Stomach (tissue), 8 donors: ENCODE measurements at regions not wholly inside any gene's neighbourhood (a gene's known extent, or its start where the extent isn't known, plus 50 kb on each side); places are given as distances from the start of the nearest gene placed in this dataset.

Experiments used
- DNase-seq, 2 donors: peaks; one replicate each; pipeline versions ENCODE4 v3.0.0 to v3.0.0-alpha.2; 2013 to 2019
- H3K27ac ChIP-seq, 5 donors: fragments of 200-600 bp in 4 of 5; sonication (generic) in 4 of 5; one replicate each; pipeline ENCODE4 v1.5.1; 2013 to 2019; ENCODE audit warnings: mild to moderate bottlenecking in 1 of 5, moderate library complexity in 1 of 5
- H3K27me3 ChIP-seq, 3 donors: fragments of 200-600 bp; sonication (generic); one replicate each; pipeline ENCODE4 v1.5.1; 2017 to 2019; ENCODE audit warnings: mixed run types in 1 of 3
- H3K36me3 ChIP-seq, 4 donors: fragments of 200-600 bp; sonication (generic); 1 replicate in 3 of 4; 2 replicates in 1 of 4; pipeline ENCODE4 v1.5.1; 2016 to 2019
- H3K4me1 ChIP-seq, 4 donors: fragments of 200-600 bp; sonication (generic); one replicate each; pipeline ENCODE4 v1.5.1; 2016 to 2019
- H3K4me3 ChIP-seq, 4 donors: fragments of 200-600 bp; sonication (generic) in 3 of 4; one replicate each; pipeline ENCODE4 v1.5.1; 2016 to 2019; ENCODE audit warnings: mild to moderate bottlenecking in 1 of 4
- H3K9me3 ChIP-seq, 4 donors: fragments of 200-600 bp; sonication (generic); one replicate each; pipeline ENCODE4 v1.5.1; 2016 to 2019
- CTCF ChIP-seq, 7 experiments: fragments of 450-650 bp in 4 of 7; fragments of 200-600 bp in 3 of 7; sonication (generic) in 3 of 7; IDR thresholded peaks; one replicate each; pipeline ENCODE4 v1.5.1; 2016 to 2019; ENCODE audit warnings: antibody characterized with exemption in 7 of 7, control low read depth in 2 of 7, mild to moderate bottlenecking in 1 of 7
- EP300 ChIP-seq: sonication (generic); formaldehyde crosslinking; IDR thresholded peaks from one replicate; pipeline ENCODE4 v1.6.1; 2017; ENCODE audit warnings: antibody characterized with exemption
- POLR2A ChIP-seq, 4 donors: fragments of 450-650 bp; IDR thresholded peaks; one replicate each; pipeline ENCODE4 v1.6.1; 2016; ENCODE audit warnings: antibody characterized with exemption in 4 of 4, control low read depth in 2 of 4, mild to moderate bottlenecking in 1 of 4, moderate library complexity in 1 of 4
- POLR2AphosphoS5 ChIP-seq, 3 donors: sonication (generic); formaldehyde crosslinking; IDR thresholded peaks; one replicate each; pipeline ENCODE4 v1.6.1; 2016; ENCODE audit warnings: antibody characterized with exemption in 3 of 3
- WGBS, 5 donors: extraction: QIAGEN DNeasy Blood & Tissue Kit in 3 of 5; methylation state at CpG; one replicate each; pipeline versions ENCODE4 v1.1.5 to v1.1.7; 2013 to 2018; 5-methylcytosine and 5-hydroxymethylcytosine counted together
- intact Hi-C: fragments of 100-400 bp; cut with DNase I; formaldehyde crosslinking; loops from one replicate; pipeline ENCODE4 v1.15.1; 2023; ENCODE audit warnings: low total_unique reads
- donor health status: healthy with polysubstance abuse.
- donor health status: Bipolar disorder and iron deficiency.
- donor health status: healthy.

DNA sequence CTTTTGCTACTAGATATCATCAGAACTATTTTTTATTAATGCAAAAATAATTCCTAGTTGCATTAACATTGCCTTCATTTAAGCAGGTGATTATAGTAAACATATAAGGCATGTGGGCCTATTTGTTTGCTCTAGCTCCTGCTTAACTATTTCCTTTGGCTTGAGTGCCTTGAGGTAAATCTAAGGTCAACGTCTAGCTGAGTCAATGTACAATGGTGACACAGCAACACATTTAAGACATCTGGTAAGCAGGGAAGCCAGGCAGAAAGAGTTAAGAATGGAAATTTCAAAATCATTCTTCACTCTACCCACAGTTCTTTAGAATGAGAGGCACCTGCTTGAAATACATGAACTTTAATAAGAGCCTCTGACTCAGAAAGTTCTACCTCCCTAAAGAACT lies 111.9 kb upstream of the FST start:
- Histone ChIP-seq H3K4me3 (no peak overlapping the region), H3K4me1 (no peaks in the 10 kb centered on the region), H3K9me3 (no peaks in the 10 kb centered on the region), H3K36me3 (no peaks in the 10 kb centered on the region), H3K27ac (no peak overlapping the region), H3K27me3 (no peaks in the 10 kb centered on the region)
- intact Hi-C loops = no loop called here
- TF ChIP-seq EP300 (no peak), CTCF (IDR thresholded peaks at IDR 0.05) (no peak), POLR2AphosphoS5 (IDR thresholded peaks at IDR 0.05) (no peak), POLR2A (IDR thresholded peaks at IDR 0.05) (no peak)
- peak in 1 of 2 donors; percentile 25 for DNase-seq
- 10 to 30% (median 19%) methylated on average over 1 of the region's 1 CpG for WGBS, 5 donors

DNA sequence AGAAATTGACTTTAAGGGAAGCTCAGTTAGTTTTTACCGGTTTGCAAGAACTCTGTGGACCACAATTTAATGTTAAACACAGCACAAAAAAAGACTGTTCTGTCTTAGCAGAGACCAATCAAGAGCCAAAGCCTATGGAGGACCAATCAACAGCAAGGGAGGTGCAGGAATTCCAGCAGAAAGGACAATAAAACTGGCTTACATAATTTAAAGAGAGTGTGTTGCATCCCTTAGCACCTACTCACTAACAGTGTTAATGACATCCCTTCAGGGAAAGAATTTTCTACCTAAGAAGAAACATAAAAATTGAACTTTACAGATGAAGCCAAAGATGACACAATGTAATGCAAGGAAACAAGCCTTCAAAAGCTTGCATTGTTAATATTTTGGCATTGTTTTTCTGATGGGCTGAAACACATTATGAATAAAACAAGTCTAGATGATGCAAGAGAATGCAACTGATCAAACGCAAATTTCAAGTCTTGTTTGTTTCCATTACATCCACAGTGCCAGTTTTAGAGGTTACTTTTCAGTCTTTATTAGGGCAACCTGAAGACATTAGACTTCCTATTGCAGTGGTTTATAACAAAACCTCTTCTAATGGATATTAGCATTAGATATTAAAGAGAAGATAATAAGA lies 111.3 kb upstream of the FST start:
- intact Hi-C loops = no loop called here
- WGBS, 5 donors = 77 to 95% (median 93%) methylated on average over 2 of the region's 2 CpGs
- Histone ChIP-seq H3K4me3 (no peak overlapping the region), H3K27me3 (no peaks in the 10 kb centered on the region), H3K4me1 (no peaks in the 10 kb centered on the region), H3K36me3 (no peaks in the 10 kb centered on the region), H3K9me3 (no peaks in the 10 kb centered on the region), H3K27ac (no peak overlapping the region)
- no peak for TF ChIP-seq POLR2AphosphoS5 (IDR thresholded peaks at IDR 0.05)
- TF ChIP-seq EP300 = no peak
- no peak for TF ChIP-seq POLR2A (IDR thresholded peaks at IDR 0.05)
- no peak for TF ChIP-seq CTCF (IDR thresholded peaks at IDR 0.05)
- DNase-seq = no peak

GRCh38 chr5:53369681-53370080 lies 110.7 kb upstream of the FST start:
- H3K4me1 ChIP-seq = no peaks in the 10 kb centered on the region
- no peak for DNase-seq
- intact Hi-C loops = no loop called here
- WGBS, 5 donors = 70 to 90% (median 77%) methylated on average over 3 of the region's 3 CpGs
- no peaks in the 10 kb centered on the region for H3K9me3 ChIP-seq
- no peaks in the 10 kb centered on the region for H3K27me3 ChIP-seq
- no peak for TF ChIP-seq EP300
- TF ChIP-seq CTCF (IDR thresholded peaks at IDR 0.05) = no peak
- TF ChIP-seq POLR2A (IDR thresholded peaks at IDR 0.05) = no peak
- TF ChIP-seq POLR2AphosphoS5 (IDR thresholded peaks at IDR 0.05) = no peak
- H3K4me3 ChIP-seq = no peak overlapping the region
- no peaks in the 10 kb centered on the region for H3K36me3 ChIP-seq
- no peak overlapping the region for H3K27ac ChIP-seq

- no peak overlapping the region for H3K4me3 ChIP-seq
- intact Hi-C loops = no loop called here
- H3K27ac ChIP-seq = no peak overlapping the region
- WGBS, 5 donors = 85 to 93% (median 89%) methylated on average over 3 of the region's 3 CpGs
- DNase-seq = no peak
- peaks cover 0 to 3% (median 0%) of the 10 kb centered on the region in 4 donors for H3K4me1 ChIP-seq
- no peaks in the 10 kb centered on the region for H3K27me3 ChIP-seq
- H3K36me3 ChIP-seq = no peaks in the 10 kb centered on the region
- H3K9me3 ChIP-seq = no peaks in the 10 kb centered on the region
- TF ChIP-seq EP300 = no peak
- TF ChIP-seq POLR2AphosphoS5 (IDR thresholded peaks at IDR 0.05) = no peak
- TF ChIP-seq CTCF (IDR thresholded peaks at IDR 0.05) = no peak
- TF ChIP-seq POLR2A (IDR thresholded peaks at IDR 0.05) = no peak
Observed at GRCh38 chr5:53373451-53374158, 106.8 kb upstream of the FST start.
